ENCODE measurements at regions not wholly inside any gene's neighbourhood (a gene's known extent, or its start where the extent isn't known, plus 50 kb on each side); places are given as distances from the start of the nearest gene placed in this dataset.

GRCh38 chr1:94725566-94725965 lies 94.6 kb upstream of the SLC44A3 start:
- TF ChIP-seq CTCF (IDR thresholded peaks at IDR 0.05) (no peak), EZH2 (IDR thresholded peaks at IDR 0.05) (no peak), EZH2phosphoT487 (IDR thresholded peaks at IDR 0.05) (no peak)
